ENCODE measurements at regions not wholly inside any gene's neighbourhood (a gene's known extent, or its start where the extent isn't known, plus 50 kb on each side); places are given as distances from the start of the nearest gene placed in this dataset.

GRCh38 chr1:184891440-184891839 is 82.9 kb downstream of the NIBAN1 start:
- intact Hi-C loops (cut with micrococcal nuclease; ENCODE audit: unreplicated experiment) (no loop called here), in situ Hi-C loops (cut with HindIII; ENCODE audit: extremely low pct_ligation_motif_present, low pct_unique_long_range_greater_than_20kb) (no loop called here)
- FAIRE-seq (no peak), DNase-seq (ENCODE audit: low spot score) (no peak), ATAC-seq (no peak)
- Histone ChIP-seq H4K20me1 (ENCODE audit: insufficient read depth, low read length) (no peaks in the 10 kb centered on the region), H3K9me3 (ENCODE audit: low read length) (no peaks in the 10 kb centered on the region), H3K27me3 (ENCODE audit: control insufficient read depth in 1 of 2, insufficient read depth in 2 of 2, low read length in 2 of 2) (0 out of 5 replicates have a peak, but pooled peaks cover 0 to 4% of the 10 kb centered on the region in 2 experiments), H3K9ac (ENCODE audit: insufficient read depth, low read depth, low read length) (no peak overlapping the region), H3K4me3 (replicated peaks in 1 of 3; ENCODE audit: insufficient read depth in 1 of 3, low read depth in 2 of 3, low read length in 3 of 3) (no peak overlapping the region), H3K27ac (ENCODE audit: extremely low read length, insufficient read depth, low read length) (no peak overlapping the region), H3K4me2 (ENCODE audit: low read depth, low read length) (no peak overlapping the region), H3K36me3 (replicated peaks in 1 of 2; ENCODE audit: control insufficient read depth in 1 of 2, insufficient read depth in 2 of 2, low read length in 2 of 2) (no peaks in the 10 kb centered on the region), H2AFZ (ENCODE audit: low read length) (no peak overlapping the region), H3K4me1 (ENCODE audit: insufficient read depth, low read length) (no peaks in the 10 kb centered on the region), H3K79me2 (ENCODE audit: insufficient read depth, low read length) (no peaks in the 10 kb centered on the region)
- CTCF ChIA-PET (ENCODE audit: low intra/inter-chr PET ratio, low total read pairs) = no interaction called here
- no peak for TF ChIP-seq CHD4 (IDR thresholded peaks at IDR 0.05; ENCODE audit: borderline replicate concordance, low read length)
- TF ChIP-seq GABPB1 (CRISPR knock-in tag; IDR thresholded peaks at IDR 0.05) = no peak
- no peak for TF ChIP-seq HNF1B (CRISPR knock-in tag; IDR thresholded peaks at IDR 0.05)
- TF ChIP-seq ZNF256 (CRISPR knock-in tag; conservative IDR thresholded peaks at IDR 0.05) = no peak
- TF ChIP-seq ZNF674 (CRISPR knock-in tag; IDR thresholded peaks at IDR 0.05; ENCODE audit: low read depth) = no peak
- TF ChIP-seq POLR2A (IDR thresholded peaks at IDR 0.05; ENCODE audit: insufficient read depth in 1 of 2, low read depth in 2 of 2, low read length in 2 of 2) = no peak
- no peak for TF ChIP-seq RORA (CRISPR knock-in tag; IDR thresholded peaks at IDR 0.05)
- TF ChIP-seq RBM39 (IDR thresholded peaks at IDR 0.05; ENCODE audit: low read depth, low read length, poor library complexity, severe bottlenecking) = no peak
- TF ChIP-seq ZNF569 (CRISPR knock-in tag; IDR thresholded peaks at IDR 0.05; ENCODE audit: borderline replicate concordance) = no peak
- no peak for TF ChIP-seq NFE2L2 (IDR thresholded peaks at IDR 0.05; ENCODE audit: low read length)
- no peak for TF ChIP-seq HMGA1 (CRISPR knock-in tag; conservative IDR thresholded peaks at IDR 0.05)
- no peak for TF ChIP-seq NR3C1 (CRISPR knock-in tag; IDR thresholded peaks at IDR 0.05)
- TF ChIP-seq PHB2 (IDR thresholded peaks at IDR 0.05; ENCODE audit: partially characterized antibody) = no peak
- TF ChIP-seq EEA1 (CRISPR knock-in tag; IDR thresholded peaks at IDR 0.05; ENCODE audit: borderline replicate concordance) = no peak
- TF ChIP-seq PRPF4 (IDR thresholded peaks at IDR 0.05; ENCODE audit: low read depth, low read length, poor library complexity, severe bottlenecking) = no peak
- TF ChIP-seq MED13 (CRISPR knock-in tag; IDR thresholded peaks at IDR 0.05) = no peak
- BruUV-seq (replicated peaks) = no TSS peak
- POLR2A ChIA-PET = no interaction called here
